Trophoblast cell (in vitro differentiated cells and primary cell): ENCODE measurements at regions not wholly inside any gene's neighbourhood (a gene's known extent, or its start where the extent isn't known, plus 50 kb on each side); places are given as distances from the start of the nearest gene placed in this dataset.
A peak's percentile ranks its signal among the peaks of the same experiment; 100 is the strongest.

Source experiments
- DNase-seq, 2 donors: peaks; one replicate each; pipeline ENCODE4 v3.0.0-alpha.2; 2016
- H2AFZ ChIP-seq: 2 replicates; pipeline ENCODE4 v1.6.1; 2013; ENCODE audit warnings: low read length, moderate library complexity, mild to moderate bottlenecking; ENCODE audit not compliant: insufficient read depth, poor library complexity
- H2AK5ac ChIP-seq: 2 replicates; pipeline ENCODE4 v1.6.1; 2013; ENCODE audit warnings: mild to moderate bottlenecking, low read length
- H2BK120ac ChIP-seq: 2 replicates; pipeline ENCODE4 v1.6.1; 2013; ENCODE audit warnings: low read length, mild to moderate bottlenecking, moderate library complexity; ENCODE audit not compliant: insufficient read depth, poor library complexity
- H2BK12ac ChIP-seq: 2 replicates; pipeline ENCODE4 v1.6.1; 2013; ENCODE audit warnings: mild to moderate bottlenecking, low read length, moderate library complexity
- H2BK5ac ChIP-seq: 2 replicates; pipeline ENCODE4 v1.6.1; 2013; ENCODE audit warnings: low read length, low read depth, moderate library complexity, mild to moderate bottlenecking; ENCODE audit not compliant: poor library complexity
- H3K14ac ChIP-seq: 2 replicates; pipeline ENCODE4 v1.6.1; 2013; ENCODE audit warnings: mild to moderate bottlenecking, low read length
- H3K18ac ChIP-seq: 2 replicates; pipeline ENCODE4 v1.6.1; 2013; ENCODE audit warnings: mild to moderate bottlenecking, low read length
- H3K23ac ChIP-seq: 2 replicates; pipeline ENCODE4 v1.6.1; 2013; ENCODE audit warnings: low read length
- H3K27ac ChIP-seq: 2 replicates; pipeline ENCODE4 v1.5.1; 2013; ENCODE audit warnings: low read depth, mild to moderate bottlenecking, inconsistent platforms, low read length, moderate library complexity
- H3K27me3 ChIP-seq: 2 replicates; pipeline ENCODE4 v1.6.1; 2013; ENCODE audit warnings: inconsistent platforms, mild to moderate bottlenecking, low read length, moderate library complexity; ENCODE audit not compliant: insufficient read depth
- H3K36me3 ChIP-seq, 2 experiments: 1 replicate in 1 of 2; 2 replicates in 1 of 2; pipeline ENCODE4 v1.6.1; 2013; ENCODE audit warnings: low read length in 2 of 2, mild to moderate bottlenecking in 2 of 2, moderate library complexity in 1 of 2; ENCODE audit not compliant: insufficient read depth in 2 of 2, control insufficient read depth in 1 of 2
- H3K4ac ChIP-seq: 2 replicates; pipeline ENCODE4 v1.6.1; 2013; ENCODE audit warnings: low read depth, mild to moderate bottlenecking, low read length, moderate library complexity
- H3K4me1 ChIP-seq, 2 experiments: 1 replicate in 1 of 2; 2 replicates in 1 of 2; pipeline ENCODE4 v1.6.1; 2013; ENCODE audit warnings: low read length in 2 of 2, mild to moderate bottlenecking in 2 of 2, moderate library complexity in 1 of 2; ENCODE audit not compliant: insufficient read depth in 2 of 2, control insufficient read depth in 1 of 2
- H3K4me2 ChIP-seq: 2 replicates; pipeline ENCODE4 v1.6.1; 2013; ENCODE audit warnings: inconsistent platforms, mild to moderate bottlenecking, low read length, moderate library complexity
- H3K4me3 ChIP-seq: 2 replicates; pipeline ENCODE4 v1.5.1; 2013; ENCODE audit warnings: mild to moderate bottlenecking, low read depth, low read length, inconsistent platforms
- H3K79me1 ChIP-seq: one replicate; pipeline ENCODE4 v1.6.1; 2013; ENCODE audit warnings: low read length
- H3K79me2 ChIP-seq: 2 replicates; pipeline ENCODE4 v1.6.1; 2013; ENCODE audit warnings: low read length, mild to moderate bottlenecking; ENCODE audit not compliant: control insufficient read depth, insufficient read depth, poor library complexity
- H3K9ac ChIP-seq: 2 replicates; pipeline ENCODE4 v1.6.1; 2013; ENCODE audit warnings: mild to moderate bottlenecking, low read length
- H3K9me3 ChIP-seq: 2 replicates; pipeline ENCODE4 v1.6.1; 2013; ENCODE audit warnings: low read depth, mild to moderate bottlenecking, control low read depth, inconsistent platforms, low read length; ENCODE audit not compliant: insufficient read depth
- H4K12ac ChIP-seq: 2 replicates; pipeline ENCODE4 v1.6.1; 2013; ENCODE audit warnings: low read depth, mild to moderate bottlenecking, low read length, moderate library complexity
- H4K8ac ChIP-seq: 2 replicates; pipeline ENCODE4 v1.6.1; 2013; ENCODE audit warnings: low read depth, mild to moderate bottlenecking, low read length, moderate library complexity
- H4K91ac ChIP-seq: one replicate; pipeline ENCODE4 v1.6.1; 2013; ENCODE audit warnings: low read depth, mild to moderate bottlenecking, low read length, moderate library complexity
- WGBS: extraction: QIAGEN DNeasy Blood & Tissue Kit; methylation state at CpG from one replicate; pipeline ENCODE4 v1.1.7; 2013; ENCODE audit warnings: missing lambda C conversion rate; ENCODE audit not compliant: insufficient read length, insufficient coverage; ENCODE audit errors: extremely low coverage; 5-methylcytosine and 5-hydroxymethylcytosine counted together

DNA sequence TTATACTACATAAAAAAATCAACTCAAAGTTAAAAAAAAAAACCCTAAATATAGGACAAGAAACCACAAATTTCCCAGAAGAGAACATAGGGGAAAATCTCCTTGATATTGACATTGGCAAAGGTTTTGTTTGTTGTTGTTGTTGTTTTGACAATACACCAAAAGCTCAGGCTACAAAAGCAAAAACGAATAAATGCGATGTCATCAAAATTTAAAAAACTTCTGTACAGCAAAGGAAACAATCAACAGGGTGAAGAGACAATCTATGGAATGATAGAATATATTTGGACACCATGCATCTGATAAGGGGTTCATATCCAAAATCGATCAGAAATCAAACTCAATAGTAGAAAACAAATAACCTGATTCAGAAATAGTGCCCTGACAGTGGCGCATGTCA, 65.0 kb upstream of the L3MBTL4 start:
- Histone ChIP-seq H3K4me3 (no peak overlapping the region), H2AFZ (no peak overlapping the region), H3K4me1 (peaks cover 0 to 2% of the 10 kb centered on the region in 2 experiments), H3K14ac (no peak overlapping the region), H3K27me3 (no peaks in the 10 kb centered on the region), H4K8ac (no peak overlapping the region), H4K91ac (no peak overlapping the region), H3K79me2 (no peaks in the 10 kb centered on the region), H2BK12ac (no peak overlapping the region), H3K79me1 (no peaks in the 10 kb centered on the region), H2AK5ac (no peak overlapping the region), H3K4me2 (no peak overlapping the region), H2BK120ac (no peak overlapping the region), H3K36me3 (no peaks in the 10 kb centered on the region), H3K9ac (no peak overlapping the region), H3K23ac (no peak overlapping the region), H3K18ac (no peak overlapping the region), H3K4ac (no peak overlapping the region), H2BK5ac (no peak overlapping the region), H4K12ac (no peak overlapping the region), H3K9me3 (no peaks in the 10 kb centered on the region), H3K27ac (no peak overlapping the region)
- no peak for DNase-seq
- no CpG with 5 or more reads among the region's 4 CpGs for WGBS

DNA sequence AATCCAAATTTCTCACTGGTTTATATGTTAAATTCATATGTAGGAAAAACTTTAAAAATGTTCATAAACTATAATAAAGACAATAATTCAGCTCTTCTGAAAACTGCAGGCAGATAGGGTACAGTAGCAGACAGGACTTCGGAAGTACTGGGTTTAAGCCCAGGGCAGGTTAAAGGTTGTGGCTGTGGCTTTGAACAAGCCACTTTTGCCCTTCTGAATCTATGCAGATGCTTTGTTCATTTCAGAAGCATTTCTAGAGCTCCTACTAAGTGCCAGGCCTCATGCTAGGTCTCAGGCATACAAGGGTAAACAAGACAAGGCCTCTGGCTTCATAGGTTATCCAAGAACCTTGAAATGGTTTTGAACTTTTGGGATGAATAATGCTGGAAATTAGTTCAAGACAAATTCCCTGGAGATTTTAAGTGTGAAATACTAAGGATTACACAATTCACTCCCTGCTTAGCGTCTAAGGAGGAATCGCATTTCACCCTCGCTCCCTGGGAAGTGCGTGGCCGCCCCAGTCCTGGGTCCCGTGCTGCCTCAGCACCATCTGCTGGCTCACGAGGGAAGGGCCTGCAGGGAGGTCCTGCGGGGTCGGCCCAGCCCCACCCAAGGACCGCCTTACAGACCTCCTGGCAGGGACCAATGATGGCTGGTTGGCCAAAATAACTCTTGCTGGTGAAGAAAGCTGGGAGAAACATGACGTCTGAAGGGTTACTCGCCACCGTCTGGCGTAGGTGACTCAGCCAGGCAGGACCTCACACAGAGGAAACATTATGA, 67.7 kb upstream of the L3MBTL4 start:
- H3K36me3 ChIP-seq = no peaks in the 10 kb centered on the region
- no peak overlapping the region for H4K8ac ChIP-seq
- H3K9ac ChIP-seq = no peak overlapping the region
- H3K79me2 ChIP-seq = no peaks in the 10 kb centered on the region
- H3K79me1 ChIP-seq = no peaks in the 10 kb centered on the region
- no CpG with 5 or more reads among the region's 15 CpGs for WGBS
- H3K4me1 ChIP-seq = peaks cover 0 to 2% of the 10 kb centered on the region in 2 experiments
- DNase-seq = peak; percentile 37 to 65
- no peaks in the 10 kb centered on the region for H3K9me3 ChIP-seq
- H3K14ac ChIP-seq = no peak overlapping the region
- H3K27ac ChIP-seq = no peak overlapping the region
- no peak overlapping the region for H3K4me3 ChIP-seq
- no peak overlapping the region for H3K18ac ChIP-seq
- no peak overlapping the region for H2AK5ac ChIP-seq
- H3K23ac ChIP-seq = no peak overlapping the region
- no peak overlapping the region for H3K4ac ChIP-seq
- no peak overlapping the region for H2BK5ac ChIP-seq
- no peak overlapping the region for H4K12ac ChIP-seq
- no peaks in the 10 kb centered on the region for H3K27me3 ChIP-seq
- H3K4me2 ChIP-seq = no peak overlapping the region
- peak overlapping the region; percentile 30 for H2BK12ac ChIP-seq
- no peak overlapping the region for H4K91ac ChIP-seq
- H2AFZ ChIP-seq = no peak overlapping the region
- H2BK120ac ChIP-seq = no peak overlapping the region

DNA sequence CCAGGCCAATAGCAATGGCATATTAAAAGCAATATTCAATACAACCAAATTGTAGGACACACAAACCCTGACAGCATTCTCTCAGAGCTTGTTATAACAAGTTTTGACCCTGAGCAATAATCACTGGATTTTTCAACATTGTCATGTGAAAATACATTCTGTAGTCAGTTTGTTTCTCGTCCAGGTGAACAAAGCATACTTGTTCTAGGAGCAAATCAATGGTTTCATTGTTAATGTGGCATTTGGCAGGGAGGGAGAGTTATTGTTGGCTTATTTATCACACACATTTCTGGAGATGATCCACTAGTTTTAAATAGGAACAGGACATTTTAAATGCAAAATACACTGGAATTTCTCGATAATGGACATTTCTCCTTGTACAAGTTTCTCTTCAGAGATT, 69.9 kb upstream of the L3MBTL4 start:
- H3K4me3 ChIP-seq = no peak overlapping the region
- H4K8ac ChIP-seq = no peak overlapping the region
- H3K4me2 ChIP-seq = no peak overlapping the region
- H3K79me2 ChIP-seq = no peaks in the 10 kb centered on the region
- WGBS = no CpG with 5 or more reads among the region's 2 CpGs
- no peak overlapping the region for H3K14ac ChIP-seq
- no peak for DNase-seq
- H3K9ac ChIP-seq = no peak overlapping the region
- no peaks in the 10 kb centered on the region for H3K27me3 ChIP-seq
- no peak overlapping the region for H3K23ac ChIP-seq
- H2BK12ac ChIP-seq = no peak overlapping the region
- no peak overlapping the region for H4K12ac ChIP-seq
- no peak overlapping the region for H2AFZ ChIP-seq
- no peak overlapping the region for H3K27ac ChIP-seq
- H2BK120ac ChIP-seq = no peak overlapping the region
- H2BK5ac ChIP-seq = no peak overlapping the region
- H3K9me3 ChIP-seq = no peaks in the 10 kb centered on the region
- no peak overlapping the region for H4K91ac ChIP-seq
- no peaks in the 10 kb centered on the region for H3K36me3 ChIP-seq
- H3K4me1 ChIP-seq = peaks cover 2 to 3% of the 10 kb centered on the region in 2 experiments
- no peak overlapping the region for H3K4ac ChIP-seq
- H3K18ac ChIP-seq = no peak overlapping the region
- no peaks in the 10 kb centered on the region for H3K79me1 ChIP-seq
- no peak overlapping the region for H2AK5ac ChIP-seq

DNA sequence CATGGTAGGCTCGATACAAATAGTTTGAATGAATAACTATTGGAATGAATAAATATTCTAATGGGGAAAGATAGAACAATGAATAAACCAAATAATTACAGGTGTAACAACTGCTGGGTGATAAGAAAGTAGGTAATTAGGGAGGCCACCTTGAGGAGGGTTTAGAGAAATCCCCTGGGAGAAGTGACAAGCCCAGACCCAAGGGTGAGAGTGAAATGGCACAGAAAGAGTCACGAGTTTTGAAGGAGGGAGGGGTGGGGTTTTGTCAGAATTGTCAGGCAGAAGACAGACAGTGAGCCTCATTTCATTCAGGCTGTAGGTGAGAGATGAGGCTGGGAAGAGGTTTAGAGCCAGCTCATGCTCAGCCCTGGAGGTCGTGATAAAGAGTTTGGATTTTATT, 71.6 kb upstream of the L3MBTL4 start:
- H2BK120ac ChIP-seq = no peak overlapping the region
- H3K27ac ChIP-seq = no peak overlapping the region
- no peak overlapping the region for H3K23ac ChIP-seq
- no peak overlapping the region for H2BK5ac ChIP-seq
- no peak overlapping the region for H3K4me2 ChIP-seq
- H2BK12ac ChIP-seq = no peak overlapping the region
- H3K9me3 ChIP-seq = no peaks in the 10 kb centered on the region
- no peak overlapping the region for H3K9ac ChIP-seq
- H2AK5ac ChIP-seq = no peak overlapping the region
- no CpG with 5 or more reads among the region's 3 CpGs for WGBS
- no peak for DNase-seq
- no peaks in the 10 kb centered on the region for H3K79me1 ChIP-seq
- H3K18ac ChIP-seq = no peak overlapping the region
- H3K79me2 ChIP-seq = no peaks in the 10 kb centered on the region
- H3K4ac ChIP-seq = no peak overlapping the region
- H2AFZ ChIP-seq = no peak overlapping the region
- H3K4me1 ChIP-seq = peaks cover 2 to 3% of the 10 kb centered on the region in 2 experiments
- no peak overlapping the region for H4K12ac ChIP-seq
- H4K91ac ChIP-seq = no peak overlapping the region
- no peaks in the 10 kb centered on the region for H3K36me3 ChIP-seq
- H3K14ac ChIP-seq = no peak overlapping the region
- H3K4me3 ChIP-seq = no peak overlapping the region
- H3K27me3 ChIP-seq = no peaks in the 10 kb centered on the region
- H4K8ac ChIP-seq = no peak overlapping the region
